ENCODE measurements at regions not wholly inside any gene's neighbourhood (a gene's known extent, or its start where the extent isn't known, plus 50 kb on each side); places are given as distances from the start of the nearest gene placed in this dataset.
"Not testable (repeated sequence)": the region's sequence is repeated elsewhere in the genome, so short reads cannot be mapped to it uniquely, and the experiment has no call there.

DNA sequence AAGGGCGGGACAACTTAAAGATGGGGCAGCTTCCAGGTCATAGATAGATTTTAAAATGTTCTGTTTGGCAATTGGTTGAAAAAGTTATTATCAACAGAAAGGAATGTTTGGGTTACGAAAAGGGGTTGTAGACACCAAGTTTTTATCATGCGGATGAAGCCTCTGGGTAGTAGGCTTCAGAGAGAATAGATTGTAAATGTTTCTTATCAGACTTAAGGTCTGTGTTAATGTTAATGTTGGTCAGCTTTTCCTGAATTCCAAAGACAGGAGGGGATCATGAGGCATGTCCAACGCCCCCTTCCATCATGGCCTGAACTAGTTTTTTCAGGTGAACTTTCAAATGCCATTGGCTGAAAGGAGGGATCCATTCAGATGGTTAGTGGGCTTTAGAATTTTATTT lies 84.2 kb upstream of the KIF5B start:
- no peak for DNase-seq

DNA sequence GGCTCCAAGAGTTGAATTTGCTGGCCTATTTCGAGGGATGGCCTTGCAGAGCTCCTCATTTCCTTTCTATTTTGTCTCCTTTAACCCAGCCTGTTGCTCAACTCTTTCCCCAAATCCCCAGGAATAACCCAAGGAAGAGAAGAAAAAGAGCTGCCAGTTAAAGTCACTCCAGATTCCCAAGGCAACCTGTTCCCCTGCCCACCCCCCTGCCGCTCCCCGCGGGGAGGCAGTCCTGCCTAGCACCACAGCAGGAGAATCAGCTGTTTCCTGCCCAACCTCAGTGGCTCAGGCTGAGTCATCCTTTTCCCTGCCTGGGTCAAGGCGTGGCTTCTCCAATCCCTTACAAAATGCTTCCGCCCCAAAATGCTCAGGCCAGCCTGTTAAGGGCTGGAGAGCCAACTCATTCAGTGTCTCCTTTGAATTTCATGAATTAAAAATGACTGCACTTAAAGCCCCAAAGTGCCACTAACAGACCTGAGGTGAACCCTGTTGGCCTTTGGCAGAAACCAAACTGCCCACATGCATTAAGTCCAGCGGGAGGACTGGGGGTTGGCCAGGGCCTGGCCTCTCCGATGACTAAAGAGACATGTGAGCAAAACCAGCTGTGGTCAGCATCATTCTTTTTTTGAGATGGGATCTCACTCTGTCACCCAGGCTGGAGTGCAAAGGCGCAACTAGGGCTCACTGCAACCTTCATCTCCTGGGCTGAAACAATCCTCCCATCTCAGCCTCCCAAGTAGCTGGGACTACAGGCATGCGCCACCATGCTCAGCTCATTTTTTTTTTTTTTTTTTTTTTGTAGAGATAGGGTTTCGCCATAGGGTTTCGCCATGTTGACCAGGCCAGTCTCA lies 83.2 kb upstream of the KIF5B start:
- DNase-seq = peak; percentile 41

DNA sequence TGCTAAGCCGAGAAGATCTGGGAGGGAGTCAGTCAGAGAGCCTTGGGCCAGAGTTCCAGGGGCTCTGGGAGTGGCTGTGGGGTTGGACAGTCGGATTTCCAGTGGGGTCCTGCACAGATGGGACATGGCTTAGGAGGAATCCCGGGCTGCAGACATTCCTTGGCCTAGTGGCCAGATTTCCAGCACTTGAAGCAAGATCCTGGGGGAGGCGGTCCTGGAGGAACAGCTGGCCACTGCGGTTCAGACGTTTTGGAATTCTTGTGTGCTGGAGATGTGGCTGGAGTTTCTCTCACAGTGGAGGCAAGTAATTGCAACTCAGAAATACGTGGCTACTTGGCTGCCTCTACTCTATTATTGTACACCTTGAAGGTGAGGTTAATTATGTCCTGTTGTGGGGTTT lies 80.7 kb upstream of the KIF5B start:
- DNase-seq = not testable (repeated sequence)

DNA sequence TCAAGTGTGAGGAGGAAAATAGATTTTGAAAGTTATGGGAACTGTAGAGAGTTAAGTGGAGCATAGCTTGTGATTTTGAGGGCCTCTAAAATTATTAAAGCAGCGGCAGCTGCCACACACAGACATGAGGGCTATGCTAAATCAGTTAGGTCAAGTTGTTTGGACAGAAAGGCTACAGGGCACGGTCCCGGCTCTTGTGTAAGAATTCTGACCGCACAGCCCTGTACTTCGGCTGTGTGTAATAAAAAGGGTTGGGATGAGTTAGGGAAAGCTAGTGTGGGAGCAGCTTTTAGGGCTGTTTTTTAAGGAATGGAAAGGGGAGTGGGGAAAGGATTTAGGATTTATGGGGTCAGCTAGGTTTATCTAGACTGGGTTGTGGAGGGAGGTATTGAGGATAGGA lies 79.6 kb upstream of the KIF5B start:
- not testable (repeated sequence) for DNase-seq

DNA sequence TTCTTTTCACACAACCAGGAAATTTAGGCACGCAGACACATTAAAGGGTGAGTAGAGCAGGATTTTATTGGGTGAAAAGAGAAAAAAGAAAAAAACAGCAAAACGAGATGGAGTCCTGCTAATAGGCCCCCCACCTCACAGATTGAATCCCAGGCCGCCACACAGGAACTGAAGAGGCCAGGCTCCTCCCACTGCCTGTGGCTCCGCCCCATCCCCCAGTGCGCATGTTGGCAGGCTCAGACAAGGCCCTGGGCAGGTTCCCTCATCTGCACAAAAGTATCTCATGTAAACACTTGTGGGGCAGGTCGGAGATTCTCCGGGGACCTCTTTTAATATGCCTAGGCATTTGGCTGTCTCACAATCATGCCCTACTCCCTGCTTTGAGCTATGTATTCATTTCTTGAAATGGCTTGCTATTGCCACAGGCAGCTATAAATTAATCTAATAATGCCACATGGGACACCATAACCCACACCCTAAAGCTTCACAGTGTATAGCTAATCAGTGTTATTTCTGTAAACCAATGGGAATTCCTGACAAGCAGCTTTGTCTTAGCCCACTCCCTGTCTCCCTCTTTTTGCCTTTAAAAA lies 76.2 kb upstream of the KIF5B start:
- DNase-seq = no peak

DNA sequence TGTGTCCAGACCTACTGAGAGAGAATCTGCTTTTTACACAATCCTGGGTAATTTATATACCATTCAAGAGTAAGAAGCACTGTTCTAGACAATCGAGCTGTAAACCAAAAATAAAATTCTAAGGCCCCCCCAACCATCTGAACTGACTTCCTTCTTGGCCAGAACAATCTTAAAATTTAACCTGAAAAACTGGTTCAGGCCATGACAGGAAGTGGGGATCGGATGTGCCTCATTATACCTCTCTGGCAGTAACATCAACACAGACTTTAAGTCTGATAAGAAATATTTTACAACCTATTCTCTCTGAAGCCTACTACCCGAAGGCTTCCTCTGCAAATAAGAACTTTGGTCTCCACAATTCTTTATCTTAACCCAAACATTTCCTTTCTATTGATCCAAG lies 75.2 kb upstream of the KIF5B start:
- DNase-seq = no peak

DNA sequence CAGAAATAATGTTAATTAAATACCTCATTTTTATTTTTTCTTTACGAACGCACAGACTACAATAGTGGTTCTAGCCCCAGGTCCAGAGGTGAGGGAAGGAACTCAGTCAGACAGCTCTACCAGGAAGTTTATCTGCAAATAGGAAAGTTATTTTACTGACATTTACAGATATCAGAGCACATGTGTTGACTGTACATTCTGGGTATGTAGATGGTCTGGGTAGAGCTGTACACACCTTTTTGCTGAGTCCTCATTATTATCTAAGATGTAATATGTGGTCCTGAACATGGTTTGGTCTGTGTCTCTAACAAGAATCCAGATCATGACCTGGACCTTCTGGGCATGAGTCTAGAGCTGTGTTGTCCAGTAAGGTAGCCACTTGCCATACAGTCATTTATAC lies 74.6 kb upstream of the KIF5B start:
- DNase-seq = no peak

DNA sequence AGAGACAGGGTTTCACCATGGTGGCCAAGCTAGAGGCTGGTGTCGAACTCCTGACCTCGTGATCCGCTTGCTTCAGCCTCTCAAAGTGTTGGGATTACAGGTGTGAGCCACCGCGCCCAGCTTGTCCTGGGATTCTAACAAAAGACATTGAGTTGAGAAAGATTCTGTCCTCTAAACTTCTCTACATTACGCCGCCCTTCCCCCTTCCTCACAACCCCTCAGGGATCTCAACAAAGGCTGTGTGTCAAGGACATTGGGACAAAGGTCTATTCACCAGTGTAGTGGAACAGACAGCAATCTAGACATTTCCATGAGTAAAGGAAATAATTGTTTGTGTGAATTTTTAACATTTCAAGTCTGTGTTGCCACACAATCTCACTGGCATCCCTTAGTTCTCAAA lies 68.8 kb upstream of the KIF5B start:
- no peak for DNase-seq

DNA sequence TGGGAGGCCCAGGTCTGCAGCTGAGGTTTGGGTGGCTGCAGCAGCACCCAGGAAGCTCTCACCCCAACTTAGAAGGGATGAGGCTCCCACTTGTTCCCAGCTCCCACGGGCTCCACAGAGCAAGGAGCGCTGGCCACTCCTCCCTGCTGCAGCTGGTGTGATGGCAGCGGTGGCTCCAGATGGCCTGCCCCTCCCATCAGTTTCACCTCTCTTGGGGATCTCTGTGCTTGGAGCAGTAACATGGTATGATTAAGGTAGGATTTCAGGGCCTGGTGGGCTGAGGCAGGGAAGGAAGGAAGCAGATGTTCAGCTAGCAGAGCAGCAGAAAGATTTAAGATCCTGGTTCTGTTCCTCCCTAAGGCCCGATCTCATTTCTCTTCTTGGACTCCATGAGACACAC lies 66.8 kb upstream of the KIF5B start:
- DNase-seq = no peak

DNA sequence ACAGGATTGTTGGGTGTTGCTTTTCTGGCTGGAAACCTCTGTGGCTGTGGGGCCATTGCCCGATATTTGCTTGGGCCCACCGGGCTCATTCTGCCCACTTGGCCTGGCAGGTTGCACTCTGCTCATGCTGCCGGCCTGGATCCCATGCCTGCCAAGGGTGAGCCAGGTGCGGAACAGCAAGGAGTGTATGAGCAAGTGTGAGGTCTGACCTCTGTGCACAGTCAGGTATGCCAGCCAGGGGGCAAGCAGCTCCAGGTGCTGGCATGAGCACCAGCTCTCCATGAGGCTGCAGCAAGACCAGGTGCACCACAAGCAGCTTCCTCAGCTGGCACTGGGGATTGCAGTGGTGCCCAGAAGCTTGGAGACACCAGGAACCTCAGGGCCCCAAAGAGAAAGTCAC lies 65.4 kb upstream of the KIF5B start:
- no peak for DNase-seq

DNA sequence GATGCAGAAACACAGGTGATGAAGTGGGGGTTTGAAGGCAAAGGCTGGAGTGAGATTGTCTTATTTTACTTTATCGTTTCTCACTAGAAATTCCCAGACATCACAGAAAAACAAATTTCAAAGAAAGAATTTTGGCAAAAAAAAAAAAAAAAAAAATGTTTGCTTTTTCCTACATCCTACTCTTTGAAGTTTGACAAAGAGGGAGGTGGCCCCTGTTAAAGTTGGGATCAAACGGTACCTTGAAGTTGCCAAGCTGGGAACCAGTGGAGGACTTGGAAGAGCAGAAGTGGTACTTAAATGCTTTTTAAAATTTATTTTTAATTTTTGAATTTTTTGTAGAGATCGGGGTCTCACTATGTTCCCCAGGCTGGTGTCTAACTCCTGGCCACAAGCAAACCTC lies 63.9 kb upstream of the KIF5B start:
- DNase-seq = no peak

DNA sequence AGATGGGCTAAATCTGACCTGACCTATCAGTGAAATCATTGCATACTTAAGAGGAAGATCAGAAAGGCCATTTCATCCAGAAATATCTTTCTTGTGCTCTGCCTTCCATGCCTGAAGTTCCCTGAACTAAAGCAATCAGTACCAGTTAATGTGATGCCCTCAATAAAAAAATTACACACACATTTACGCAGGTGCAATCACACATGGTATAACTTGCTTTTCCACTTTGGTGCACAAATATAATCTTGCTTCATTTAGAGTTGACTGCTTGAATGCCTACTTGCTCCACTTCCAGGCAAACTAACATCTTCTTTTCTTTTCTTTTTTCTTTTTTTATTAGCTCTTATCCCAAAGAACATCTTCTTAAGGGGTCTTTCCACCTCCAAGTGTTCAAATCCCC lies 58.3 kb upstream of the KIF5B start:
- no peak for DNase-seq

DNA sequence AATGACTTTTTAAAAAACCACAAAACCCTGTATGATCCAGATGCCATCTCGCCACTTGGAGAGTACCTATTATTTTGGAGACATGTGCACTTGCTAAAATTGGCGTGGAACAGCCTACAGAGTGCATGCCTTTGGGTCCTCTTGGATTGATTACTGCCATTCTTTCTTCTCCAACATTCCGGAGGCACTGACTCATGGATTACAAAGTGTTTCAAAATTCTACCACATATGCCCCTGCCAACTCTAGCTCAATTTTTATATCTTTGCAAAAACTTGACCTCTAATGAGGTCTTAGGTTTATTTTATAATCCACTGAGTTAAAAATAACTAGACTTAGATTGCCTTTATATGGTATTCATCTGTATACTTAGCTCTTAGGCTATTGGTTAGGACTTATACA lies 55.8 kb upstream of the KIF5B start:
- DNase-seq = no peak

DNA sequence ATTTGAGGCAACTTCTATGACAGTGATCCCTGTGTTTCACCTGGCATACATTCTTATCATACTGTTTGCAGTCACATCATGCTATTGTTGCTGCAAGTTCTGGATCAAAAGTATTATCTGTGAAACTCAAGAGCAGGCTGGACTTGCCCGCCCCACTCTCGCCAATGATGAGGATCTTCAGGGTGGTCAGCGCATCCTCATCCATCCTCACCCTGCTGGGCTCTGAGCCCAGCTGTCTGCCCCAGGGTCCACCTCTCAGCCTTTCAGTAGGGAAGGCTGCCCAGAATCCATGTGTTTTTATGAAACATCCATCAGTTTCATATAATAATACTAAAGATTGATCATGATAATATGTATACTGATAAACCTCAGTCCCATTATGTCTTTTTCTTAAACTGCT lies 55.4 kb upstream of the KIF5B start:
- DNase-seq = no peak

DNA sequence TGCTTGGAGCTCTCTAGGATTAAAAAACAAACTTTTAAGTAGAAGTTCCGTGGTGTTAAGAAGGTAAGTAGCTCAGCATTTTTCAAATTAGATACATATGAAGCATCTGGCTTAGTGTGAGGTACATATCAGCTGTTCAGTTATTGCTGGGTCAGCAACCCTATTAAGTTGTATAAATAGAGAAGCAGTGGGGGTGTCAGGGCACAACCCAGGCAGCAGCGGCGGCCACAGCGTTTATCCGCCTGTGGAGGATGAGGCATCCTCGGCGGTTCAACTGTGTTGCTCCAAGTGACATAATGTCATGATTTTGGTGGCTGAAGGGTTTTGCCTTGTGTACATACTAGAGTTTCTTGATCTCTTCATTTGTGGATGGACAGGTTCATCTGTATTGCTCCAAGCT lies 54.6 kb upstream of the KIF5B start:
- DNase-seq = no peak

DNA sequence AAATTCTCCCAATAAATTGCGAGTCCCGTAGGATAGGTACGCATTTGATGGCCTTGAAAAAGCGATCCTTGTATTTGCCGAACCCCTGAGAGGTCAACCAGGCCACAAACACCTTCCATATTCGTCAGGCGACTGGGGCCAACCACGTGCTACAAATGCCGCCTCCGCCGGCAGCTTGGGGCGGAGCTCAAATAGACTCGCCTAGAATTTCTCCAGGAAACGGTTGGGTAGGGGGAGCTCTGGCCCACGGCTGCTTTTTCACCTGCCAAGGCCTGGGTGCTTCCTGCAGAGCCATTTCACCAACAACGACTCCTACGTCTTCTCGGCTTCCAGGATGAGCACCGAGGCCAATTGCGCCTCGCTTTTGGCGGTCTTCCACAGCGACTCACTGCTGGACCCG lies 53.4 kb upstream of the KIF5B start:
- DNase-seq = no peak
